ENCODE measurements at regions not wholly inside any gene's neighbourhood (a gene's known extent, or its start where the extent isn't known, plus 50 kb on each side); places are given as distances from the start of the nearest gene placed in this dataset.
"Not testable (repeated sequence)": the region's sequence is repeated elsewhere in the genome, so short reads cannot be mapped to it uniquely, and the experiment has no call there.

DNA sequence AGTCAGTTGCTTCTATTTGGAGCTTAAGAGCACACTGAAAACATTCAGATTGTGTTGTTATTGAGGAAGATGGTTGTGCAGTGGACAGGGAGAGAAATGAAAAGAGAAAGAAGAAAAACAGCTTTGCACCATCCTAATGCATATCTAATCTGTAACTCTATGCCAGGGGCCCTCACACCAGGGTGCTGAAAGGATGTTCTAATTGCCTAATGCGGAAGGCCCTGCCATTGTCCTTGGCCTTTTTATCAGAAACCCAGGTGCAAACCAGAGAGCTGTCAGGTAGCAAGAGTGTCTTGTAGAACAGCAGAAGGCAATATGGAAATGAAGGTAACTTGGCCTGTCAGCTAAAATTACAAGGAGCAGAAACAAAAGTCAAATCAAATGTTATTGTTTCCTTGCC is 384.5 kb upstream of the PIK3R1 start:
- DNase-seq (ENCODE audit: low read depth in 4 of 4, low spot score in 3 of 4), result no peak

DNA sequence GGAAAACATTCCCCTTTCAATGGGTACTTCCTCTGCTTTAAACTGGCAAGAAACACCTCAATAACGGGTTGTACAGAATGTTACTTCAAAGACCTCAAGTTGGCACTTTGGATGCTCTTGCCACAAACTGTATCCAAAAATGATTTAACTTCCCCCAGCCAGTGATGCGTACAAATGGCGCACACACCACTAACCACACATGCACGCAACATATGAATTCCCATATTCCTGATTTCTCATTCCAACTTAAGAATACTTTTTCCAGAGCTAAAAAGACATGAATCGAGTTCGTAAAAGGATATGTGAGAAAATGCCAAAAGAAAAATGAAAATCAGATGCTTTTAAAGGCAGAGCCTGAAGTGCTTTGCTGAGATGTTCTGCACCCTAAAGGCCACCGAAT is 388.0 kb upstream of the PIK3R1 start:
- no peak for DNase-seq (ENCODE audit: low read depth in 4 of 4, low spot score in 3 of 4)

DNA sequence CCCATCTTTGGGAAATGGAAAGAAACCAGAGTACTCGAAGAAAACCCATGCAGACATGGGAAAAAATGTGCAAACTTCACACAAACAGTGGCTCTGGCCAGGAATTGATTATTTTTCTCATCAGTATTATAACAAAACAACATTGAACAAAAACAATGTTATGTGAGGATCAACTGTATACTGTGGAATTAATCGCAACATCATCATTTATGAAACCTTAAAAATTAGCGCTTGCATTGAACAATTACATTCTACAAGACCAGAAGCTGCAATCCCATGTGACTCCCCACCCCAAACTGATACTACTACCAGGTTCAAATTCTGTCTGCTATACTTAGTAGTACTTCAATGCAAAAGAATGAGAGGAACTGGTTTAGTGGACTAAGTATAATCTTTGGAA is 390.7 kb upstream of the PIK3R1 start:
- no peak for DNase-seq (ENCODE audit: low read depth in 4 of 4, low spot score in 3 of 4)

DNA sequence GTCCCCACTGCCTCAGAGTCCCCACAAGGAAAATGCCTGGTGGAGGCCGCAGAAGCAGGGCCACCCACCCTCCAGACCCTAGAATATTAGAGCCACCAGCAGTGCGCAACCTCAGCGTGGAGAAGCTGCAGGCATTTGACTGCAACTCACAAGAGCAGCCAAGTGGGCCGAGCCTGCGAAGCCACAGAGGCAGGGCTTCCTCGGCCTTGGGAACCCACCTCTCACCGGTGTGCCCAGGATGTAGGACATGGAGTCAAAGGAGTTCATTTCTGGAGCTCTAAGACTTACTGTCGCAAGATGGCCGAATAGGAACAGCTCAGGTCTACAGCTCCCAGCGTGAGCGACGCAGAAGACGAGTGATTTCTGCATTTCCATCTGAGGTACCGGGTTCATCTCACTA is 397.9 kb upstream of the PIK3R1 start:
- no peak for DNase-seq (ENCODE audit: low read depth in 4 of 4, low spot score in 3 of 4)

DNA sequence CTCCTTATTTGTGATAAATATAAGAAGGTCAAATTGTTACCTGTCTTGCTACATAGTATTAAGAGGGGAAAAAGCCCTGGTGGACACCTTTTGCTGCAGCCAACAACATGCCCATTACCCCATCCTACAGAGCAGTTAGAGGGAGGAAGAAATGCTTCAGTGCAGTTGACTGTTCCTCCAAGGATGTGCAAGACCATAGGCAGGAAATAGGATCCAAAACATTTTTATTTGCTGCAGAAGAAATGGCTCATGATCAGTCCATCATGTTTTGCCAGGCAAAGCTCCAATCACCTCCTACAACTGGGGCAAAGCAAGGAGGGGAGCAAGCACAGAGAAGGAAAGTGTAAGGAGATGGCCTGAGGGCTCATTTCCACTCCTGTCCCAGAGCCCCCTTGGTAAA is 399.1 kb upstream of the PIK3R1 start:
- DNase-seq (ENCODE audit: low read depth in 4 of 4, low spot score in 3 of 4), result no peak

DNA sequence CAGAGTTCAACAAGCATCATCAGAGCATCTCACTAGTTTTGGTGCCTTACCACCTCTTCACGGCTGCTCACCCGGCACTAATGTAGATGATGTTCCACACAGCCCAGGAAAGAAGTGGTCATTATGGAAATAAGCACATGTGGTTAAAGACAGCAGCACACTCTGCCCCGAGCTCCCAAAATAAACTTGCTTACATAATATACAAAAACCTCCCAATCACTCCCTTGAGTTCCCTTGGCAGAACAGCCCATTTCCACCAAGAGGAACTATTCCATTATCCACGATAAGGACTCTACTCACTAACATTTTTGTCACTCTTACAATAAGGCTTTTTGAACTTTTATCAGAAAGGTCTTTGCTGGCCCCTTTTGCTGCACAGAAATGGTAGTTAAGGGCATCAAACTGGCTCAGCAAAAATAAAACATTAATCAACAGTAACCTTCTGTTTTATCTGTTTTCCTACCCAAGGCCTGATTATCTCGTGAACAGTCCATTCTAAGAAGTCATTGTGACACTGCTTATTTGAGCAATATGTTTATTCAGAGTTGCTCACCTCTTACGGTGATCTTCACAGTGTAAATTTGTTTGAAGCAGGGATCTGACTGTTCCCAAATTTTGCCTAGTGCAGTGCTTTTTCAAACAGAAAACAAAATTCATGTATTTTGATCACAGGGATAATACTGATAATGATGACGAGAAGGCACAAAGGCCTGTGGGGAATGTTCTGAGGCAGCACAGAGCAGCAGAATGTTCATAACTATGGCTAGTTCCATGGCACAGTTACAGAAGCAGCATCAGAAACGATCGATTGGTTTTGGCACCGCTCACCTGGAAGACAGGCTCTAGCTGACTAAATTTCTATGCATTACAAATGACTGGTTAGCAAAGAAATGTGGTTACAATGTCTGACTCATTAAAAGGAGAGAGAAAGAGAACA is 399.8 kb upstream of the PIK3R1 start:
- DNase-seq (ENCODE audit: low read depth in 4 of 4, low spot score in 3 of 4), result no peak

DNA sequence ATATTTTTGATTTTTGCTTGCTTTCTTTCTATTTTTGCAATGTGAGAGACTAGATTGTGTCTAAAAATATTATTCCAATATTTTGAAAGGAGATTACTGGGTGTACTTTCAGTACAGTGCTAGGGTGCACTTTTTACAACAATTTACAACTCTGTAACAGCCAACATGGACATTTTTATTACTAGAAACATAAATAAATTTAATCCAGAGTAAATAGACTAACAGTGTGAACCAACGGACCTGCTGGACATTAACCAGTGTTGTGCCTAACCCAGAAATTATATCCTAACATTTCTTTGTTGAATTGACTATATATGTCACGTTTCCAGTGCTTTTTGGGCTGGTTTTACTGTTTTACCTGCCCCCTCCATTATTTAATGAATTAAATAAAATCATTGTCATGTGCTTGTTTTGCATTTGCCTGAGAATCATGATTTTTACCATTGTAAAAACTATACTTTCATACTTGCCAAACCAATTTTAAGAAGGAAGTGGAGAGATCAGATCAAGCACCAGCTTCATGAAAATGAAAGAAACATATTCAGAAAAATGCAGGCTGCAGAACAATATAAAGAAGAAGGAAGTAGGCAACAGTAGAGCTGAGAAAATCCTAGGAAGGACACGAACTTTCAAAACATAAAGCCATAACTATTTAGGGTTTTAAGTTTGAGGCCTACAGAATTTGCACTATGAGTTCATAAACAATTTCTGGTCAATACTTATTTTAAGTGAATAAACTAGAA is 400.8 kb upstream of the PIK3R1 start:
- DNase-seq (ENCODE audit: low read depth in 4 of 4, low spot score in 3 of 4), result no peak

DNA sequence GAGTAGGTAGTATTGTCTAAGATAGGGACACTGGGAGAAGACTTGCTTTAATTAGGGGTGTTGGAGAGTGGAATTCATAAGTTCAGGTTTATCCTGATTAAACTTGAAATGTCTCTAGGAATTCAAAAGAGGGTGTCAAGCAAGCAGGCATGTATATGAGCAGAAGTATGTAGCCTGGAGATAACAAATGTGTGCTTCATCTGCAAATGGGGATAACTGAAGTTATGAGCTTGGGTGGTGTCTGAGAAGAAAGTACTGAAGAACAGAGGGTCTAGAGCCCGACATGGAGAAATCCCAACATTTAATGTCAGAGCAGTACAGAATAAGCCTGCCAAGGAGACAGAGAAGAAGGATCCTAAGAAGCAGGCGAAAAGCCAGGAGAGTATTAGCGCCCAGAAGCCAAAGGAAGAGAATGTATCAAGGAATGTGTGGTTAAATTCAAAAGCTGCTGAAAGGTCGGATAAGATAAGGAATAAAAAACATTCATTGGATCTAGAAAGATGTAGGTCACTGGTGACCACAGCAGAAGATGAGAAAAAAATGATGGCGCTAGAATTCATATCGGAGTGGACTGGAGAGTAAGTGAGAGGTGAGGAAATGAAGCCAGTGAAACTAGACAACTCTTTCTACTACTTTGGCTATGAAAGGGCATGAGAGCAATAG is 401.5 kb upstream of the PIK3R1 start:
- DNase-seq (ENCODE audit: low read depth in 4 of 4, low spot score in 3 of 4), result no peak

DNA sequence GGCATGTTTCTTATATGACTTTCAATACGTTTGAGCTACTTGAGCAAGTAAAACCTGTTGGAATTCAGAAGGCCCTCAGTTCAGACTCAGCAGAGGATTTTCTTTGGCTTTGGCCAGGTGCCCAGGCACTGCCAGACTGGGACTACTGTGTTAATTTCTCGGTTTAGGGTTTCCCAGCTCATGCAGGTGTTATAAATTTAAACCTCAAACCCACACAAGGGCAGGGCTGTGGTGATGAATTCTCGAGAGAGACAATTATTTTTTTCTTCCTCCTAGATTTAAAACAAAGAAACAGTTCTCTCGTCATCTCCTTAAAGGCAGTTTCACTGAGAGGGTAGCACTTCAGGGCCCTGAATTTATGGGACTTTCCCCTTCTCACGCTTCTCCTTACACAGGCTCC is 406.0 kb upstream of the PIK3R1 start:
- DNase-seq (ENCODE audit: low read depth in 4 of 4, low spot score in 3 of 4), result no peak

DNA sequence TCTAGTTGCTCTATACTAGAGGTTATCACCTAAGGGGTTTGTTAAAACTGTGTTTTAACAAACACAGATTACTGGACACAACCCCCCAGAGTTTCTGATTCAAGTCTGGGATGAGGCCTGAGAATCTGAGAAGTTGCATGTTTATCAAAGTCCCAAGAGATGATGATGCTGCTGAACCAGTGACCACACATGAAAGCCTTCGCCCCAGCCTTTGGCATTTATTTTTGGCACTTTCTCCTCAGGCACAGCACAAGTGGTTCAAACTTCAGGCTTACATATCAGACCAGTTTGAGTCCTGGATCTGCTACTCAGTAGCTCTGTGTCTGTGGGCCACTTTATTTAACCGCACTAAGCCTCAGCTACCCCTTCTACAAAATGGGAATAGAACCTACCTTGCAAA is 407.2 kb upstream of the PIK3R1 start:
- DNase-seq (ENCODE audit: low read depth in 4 of 4, low spot score in 3 of 4), result no peak

DNA sequence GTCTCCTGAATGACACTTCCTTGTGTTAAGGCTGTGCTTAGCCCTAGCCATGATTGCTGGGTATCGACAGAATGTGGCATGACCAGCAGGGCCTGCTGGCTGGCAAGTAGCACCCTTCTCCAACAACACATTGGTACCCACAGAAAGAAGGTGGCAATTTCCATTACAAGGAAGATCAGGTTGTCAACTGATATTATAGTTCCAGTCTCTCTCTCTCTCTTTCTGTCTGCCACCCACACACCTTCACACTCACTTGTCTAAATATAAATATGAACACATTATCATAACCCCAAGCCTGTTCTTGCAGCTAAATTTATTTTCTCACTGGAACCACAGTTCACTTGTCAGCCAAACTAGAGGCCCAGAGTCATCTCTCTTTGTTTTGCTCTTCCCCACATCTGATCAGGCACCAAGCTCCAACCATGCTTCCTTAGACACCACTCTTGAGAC is 408.1 kb upstream of the PIK3R1 start:
- DNase-seq (ENCODE audit: low read depth in 4 of 4, low spot score in 3 of 4), result no peak

DNA sequence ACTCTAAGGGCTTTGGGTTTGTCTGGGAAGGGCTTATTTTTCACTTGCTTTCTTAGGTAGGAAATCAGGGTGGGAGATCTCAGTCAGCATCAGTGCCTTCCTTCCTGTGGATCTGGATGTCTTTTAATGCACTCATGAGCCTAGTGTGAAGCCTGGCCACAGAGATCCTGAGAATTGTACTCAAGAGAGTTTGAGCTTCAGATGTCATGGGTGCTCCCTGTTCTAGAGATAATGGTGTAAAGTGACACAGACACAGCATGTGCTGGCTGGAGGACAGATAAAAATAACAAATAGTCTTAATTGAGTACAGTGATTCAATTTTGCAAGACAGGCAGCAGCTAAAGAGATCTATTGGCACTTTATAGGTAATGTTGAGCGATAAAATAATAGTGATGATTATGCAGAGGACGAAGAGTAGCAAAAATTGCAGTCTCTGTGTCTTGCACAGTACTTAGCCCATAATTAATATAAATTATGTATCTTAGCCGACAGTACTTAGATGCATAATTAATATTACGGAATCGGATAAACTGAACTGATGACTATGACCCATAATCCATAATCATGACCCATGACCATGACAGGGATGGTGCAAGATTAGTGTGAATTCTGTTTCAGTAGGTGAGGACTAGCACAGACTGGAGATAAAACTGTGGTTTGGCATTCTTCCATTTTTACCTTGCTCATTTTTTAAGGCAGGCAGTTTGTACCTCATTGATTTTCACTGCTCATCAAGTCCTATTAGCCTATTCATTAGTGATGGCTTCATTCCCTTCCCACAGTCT is 408.7 kb upstream of the PIK3R1 start:
- DNase-seq (ENCODE audit: low read depth in 4 of 4, low spot score in 3 of 4), result no peak

DNA sequence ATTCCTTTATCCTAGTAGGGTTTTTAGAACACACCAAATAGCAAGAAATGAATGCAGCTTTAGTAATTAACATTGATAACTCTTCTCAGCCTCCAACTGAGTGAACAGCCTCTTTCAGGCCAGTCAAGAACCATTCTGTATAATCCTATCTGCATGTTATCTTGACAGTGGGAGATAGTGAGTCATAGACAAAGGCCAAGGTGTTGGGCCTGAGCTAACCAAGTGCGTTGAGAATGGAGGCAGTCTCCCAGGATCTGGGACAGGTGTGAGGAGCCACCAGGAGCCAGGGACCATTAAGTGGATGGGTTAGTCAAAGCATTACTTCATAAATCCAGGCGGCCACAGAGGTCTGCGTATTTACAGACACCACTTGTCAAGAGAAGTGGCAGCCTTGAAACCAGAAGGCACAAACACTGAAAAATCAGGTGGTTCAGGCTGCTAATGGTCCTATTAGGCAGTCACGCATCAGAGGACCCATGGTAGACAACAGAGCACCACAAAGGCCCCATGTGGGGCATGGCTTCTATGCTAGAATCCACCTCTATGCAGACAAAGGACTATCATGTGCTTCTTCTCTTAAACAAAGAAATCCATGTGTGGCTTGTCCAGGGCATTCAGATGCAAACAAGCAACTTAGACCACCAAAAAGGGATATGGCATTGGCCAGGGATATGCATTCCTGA is 409.7 kb upstream of the PIK3R1 start:
- no peak for DNase-seq (ENCODE audit: low read depth in 4 of 4, low spot score in 3 of 4)

DNA sequence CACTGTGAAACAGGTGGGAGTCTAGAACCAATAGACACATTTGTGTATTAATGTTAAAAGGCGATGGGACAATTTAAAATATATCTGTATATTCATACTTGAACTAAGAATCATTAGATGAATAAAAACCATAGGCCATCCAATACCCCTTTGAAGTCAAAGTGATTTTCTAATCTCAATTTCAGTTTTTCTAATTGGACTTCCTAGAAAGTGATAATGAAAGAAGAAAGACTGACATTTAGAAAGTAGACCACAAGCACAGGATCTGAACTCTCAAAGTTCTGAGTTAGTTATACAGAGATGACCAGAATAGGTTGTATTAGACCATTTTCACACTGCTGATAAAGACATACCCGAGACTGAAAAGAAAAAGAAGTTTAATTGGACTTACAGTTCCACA is 412.8 kb upstream of the PIK3R1 start:
- DNase-seq (ENCODE audit: low read depth in 4 of 4, low spot score in 3 of 4), result no peak

DNA sequence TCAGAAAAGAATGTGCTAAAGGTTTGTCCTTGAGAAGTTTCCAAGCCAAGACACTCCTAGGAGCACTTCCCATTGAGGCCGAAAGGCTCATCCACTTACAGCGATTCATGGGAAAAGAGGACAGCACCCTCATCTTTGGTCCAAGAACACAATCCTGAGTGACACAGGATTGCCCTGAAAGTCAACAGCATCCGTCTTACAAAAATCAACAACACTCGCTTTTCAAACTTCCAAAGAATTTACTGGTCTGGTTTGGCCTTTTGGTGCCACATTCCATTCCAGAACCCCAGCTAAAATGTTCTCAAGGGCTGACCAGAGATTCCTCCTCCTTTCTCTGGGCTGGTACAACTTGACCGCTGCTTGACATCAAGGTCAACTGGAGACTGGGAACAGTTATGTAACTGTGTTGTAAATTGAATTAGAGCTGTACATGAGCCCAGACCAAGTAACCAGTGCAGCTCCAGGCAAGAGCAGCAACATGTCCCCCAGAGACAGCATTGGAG is 415.8 kb upstream of the PIK3R1 start:
- DNase-seq (ENCODE audit: low read depth in 4 of 4, low spot score in 3 of 4), result no peak

DNA sequence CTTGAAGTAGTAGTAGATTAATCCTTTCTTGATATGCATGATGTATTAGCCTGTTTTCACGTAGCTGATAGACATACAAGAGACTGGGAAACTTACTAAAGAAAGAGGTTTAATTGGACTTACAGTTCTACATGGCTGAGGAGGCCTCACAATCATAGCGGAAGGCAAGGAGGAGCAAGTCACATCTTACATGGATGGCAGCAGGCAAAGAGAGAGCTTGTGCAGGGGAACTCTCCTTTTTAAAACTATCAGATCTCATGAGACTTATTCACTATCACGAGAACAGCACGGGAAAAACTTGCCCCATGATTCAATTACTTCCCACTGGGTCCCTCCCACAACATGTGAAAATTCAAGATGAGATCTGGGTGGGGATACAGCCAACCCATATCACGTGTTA is 417.1 kb upstream of the PIK3R1 start:
- DNase-seq (ENCODE audit: low read depth in 4 of 4, low spot score in 3 of 4), result not testable (repeated sequence)

DNA sequence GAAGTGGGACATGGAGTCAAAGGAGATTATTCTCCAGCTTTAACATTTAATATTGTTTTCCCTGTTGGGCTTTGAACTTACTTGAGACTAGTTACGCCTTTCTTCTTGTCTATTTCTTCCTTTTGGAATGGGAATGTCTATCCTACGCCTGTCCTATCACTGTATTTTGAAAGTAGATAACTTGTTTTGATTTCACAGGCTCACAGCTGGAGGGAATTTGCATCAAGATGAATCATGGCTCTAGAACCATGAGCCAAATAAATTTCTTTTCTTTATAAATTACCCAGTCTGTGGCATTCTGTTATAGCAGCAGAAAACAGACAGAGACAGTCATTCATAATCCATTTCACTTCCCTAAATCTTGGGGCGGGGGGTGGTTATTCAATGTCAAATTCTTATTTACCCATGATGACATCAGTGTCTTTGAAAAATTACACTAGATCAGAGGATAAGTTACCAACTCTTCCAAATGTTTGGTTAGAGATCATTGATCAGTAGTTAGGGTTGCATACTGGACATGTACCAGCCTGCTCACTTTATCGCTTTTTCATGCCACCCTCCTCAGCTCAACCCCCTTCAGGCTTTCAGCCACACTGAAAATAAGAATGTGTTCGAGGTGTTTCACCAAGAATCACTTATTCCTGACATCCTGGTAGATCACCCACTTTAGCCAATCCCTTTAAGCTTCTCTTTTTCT is 419.6 kb upstream of the PIK3R1 start:
- no peak for DNase-seq (ENCODE audit: low read depth in 4 of 4, low spot score in 3 of 4)

DNA sequence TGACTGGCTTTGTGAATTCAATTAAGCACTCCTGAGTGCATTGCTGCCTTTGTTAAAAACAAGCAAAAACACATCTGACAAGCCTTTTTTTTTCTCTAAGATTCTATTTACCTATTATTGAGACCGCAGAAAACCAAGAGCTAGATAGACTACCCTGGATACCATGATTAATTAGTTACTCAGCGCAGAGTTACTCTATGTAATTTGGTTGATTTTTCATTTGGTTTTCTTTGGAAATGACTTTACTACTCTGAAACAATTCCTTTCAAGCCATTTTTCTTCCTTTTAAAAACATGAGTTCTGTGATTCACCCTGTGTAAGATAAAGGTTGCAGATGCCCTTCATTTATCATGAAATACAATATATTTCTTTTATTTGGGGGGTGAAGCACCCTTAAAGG is 421.6 kb upstream of the PIK3R1 start:
- DNase-seq (ENCODE audit: low read depth in 4 of 4, low spot score in 3 of 4), result no peak

DNA sequence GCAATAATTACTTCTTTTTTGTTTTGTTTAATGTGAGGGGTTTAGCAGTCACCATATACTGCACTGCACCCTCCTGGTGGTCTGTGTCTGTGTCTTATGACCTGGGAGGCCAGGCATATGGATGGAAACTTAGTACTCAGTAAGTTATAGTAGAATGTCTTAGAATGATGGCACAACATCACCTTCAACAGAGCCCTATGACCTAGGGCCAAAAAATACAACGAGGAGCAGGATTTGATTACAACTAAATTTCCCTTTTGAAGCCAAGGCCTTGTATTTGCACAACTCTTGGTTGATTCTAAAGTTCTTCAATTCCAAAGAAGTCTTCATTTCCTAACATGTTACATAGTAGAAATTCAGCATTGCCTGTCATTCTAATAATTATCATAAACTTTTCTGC is 422.1 kb upstream of the PIK3R1 start:
- DNase-seq (ENCODE audit: low read depth in 4 of 4, low spot score in 3 of 4), result no peak

All from right renal pelvis (tissue), 4 donors.